H54 (cell line): ENCODE measurements at regions not wholly inside any gene's neighbourhood (a gene's known extent, or its start where the extent isn't known, plus 50 kb on each side); places are given as distances from the start of the nearest gene placed in this dataset.

Experiments
- DNase-seq: peaks from one replicate; pipeline ENCODE4 v3.0.0; 2011; ENCODE audit warnings: low spot score, mixed read lengths; ENCODE audit not compliant: insufficient read length
- FAIRE-seq: peaks from 3 replicates; lab custom pipeline; 2011; peaks lifted over from hg19 to GRCh38; lab: Jason Lieb, UNC
- POLR2A ChIP-seq: IDR thresholded peaks from 2 replicates; pipeline ENCODE4 v1.6.1; 2011; ENCODE audit warnings: low read depth, mild to moderate bottlenecking, low read length

GRCh38 chr13:80630685-80631121, 289.8 kb upstream of the SPRY2 start:
- no peak for FAIRE-seq
- TF ChIP-seq POLR2A: no peak

DNA sequence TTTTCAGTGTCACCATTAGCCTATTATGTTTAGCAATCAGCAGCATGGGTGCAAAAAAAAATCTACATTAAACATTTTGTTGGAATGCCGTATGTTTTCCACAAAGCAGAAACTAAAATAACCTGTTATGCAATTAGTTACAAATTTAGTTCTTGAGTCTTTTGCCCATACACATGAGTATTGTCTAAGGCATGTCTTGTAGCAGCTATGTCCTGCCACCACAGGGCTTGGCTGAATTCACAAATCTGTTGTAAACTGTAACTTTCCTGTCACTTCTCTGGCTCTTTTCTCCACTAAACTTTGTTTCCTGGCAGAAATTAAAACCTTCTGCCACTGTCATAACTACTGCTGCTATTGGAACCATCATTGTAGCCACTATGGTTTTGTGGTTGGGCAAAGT, 277.9 kb upstream of the SPRY2 start:
- DNase-seq (no peak), FAIRE-seq (no peak)
- no peak for TF ChIP-seq POLR2A

More at GRCh38 chr13:80630685-80631121, 289.8 kb upstream of the SPRY2 start:
- no peak for DNase-seq

GRCh38 chr13:80612804-80613203, 271.9 kb upstream of the SPRY2 start:
- DNase-seq: no peak
- TF ChIP-seq POLR2A: no peak
- FAIRE-seq: no peak

GRCh38 chr13:80611310-80611709, 270.4 kb upstream of the SPRY2 start:
- no peak for DNase-seq
- no peak for TF ChIP-seq POLR2A
- FAIRE-seq: no peak

DNA sequence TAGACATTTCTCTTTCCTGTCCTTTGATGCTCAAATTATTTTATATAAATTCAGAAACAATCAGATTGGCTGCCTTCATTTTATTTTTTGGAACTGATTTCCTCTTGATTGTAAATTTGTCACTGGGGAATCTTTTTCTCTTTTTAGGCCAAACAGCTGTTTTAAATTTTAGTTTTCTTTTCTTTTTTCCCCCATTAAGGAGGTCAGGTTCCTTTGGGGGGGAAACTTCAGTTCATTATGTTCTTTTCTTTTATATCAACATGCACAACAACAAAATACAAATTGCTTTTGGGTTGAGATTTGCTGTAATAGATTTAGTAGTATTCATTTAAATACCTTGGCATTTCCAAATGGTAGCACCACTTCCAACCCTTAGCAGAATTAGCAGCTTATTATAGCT, 264.8 kb upstream of the SPRY2 start:
- FAIRE-seq: no peak
- no peak for DNase-seq
- TF ChIP-seq POLR2A: no peak

DNA sequence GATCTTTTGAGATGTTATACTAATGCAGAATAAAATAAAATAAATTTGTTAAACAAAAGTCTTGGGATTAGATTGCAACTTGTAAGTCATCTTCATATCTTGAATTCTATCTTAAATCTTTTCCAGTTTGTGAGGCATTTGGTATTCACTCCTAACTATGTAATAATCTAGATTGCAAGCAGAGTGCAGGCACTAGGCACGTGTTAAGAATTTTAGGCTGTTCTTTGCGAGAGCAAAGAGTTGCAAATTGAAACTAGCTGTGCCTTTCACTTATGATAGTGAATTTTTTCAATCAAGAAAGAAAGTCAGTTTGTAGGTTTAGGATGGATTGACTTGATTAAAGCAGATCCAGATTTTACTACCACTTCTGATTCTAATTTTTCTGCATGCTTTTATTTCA, 264.1 kb upstream of the SPRY2 start:
- TF ChIP-seq POLR2A: no peak
- FAIRE-seq (no peak), DNase-seq (no peak)

DNA sequence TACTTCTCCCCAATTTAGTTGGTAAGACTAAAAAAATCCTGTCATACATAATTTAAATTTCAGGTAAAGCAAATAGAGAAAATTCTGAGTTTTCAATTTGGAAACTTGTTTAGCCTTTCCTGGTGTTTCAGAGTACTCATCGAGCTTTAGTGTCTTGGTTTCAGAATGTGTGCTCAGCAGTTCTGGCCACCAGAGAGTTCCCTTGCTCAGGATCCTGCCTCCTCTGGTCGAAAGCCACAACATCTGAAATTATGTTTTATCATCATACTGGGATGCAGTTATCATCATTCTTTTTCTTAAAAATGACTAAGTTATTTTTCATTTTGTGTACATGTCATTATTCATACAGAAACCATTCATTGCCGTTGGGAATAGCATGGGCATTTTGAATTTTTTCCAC, 263.2 kb upstream of the SPRY2 start:
- no peak for TF ChIP-seq POLR2A
- DNase-seq (no peak), FAIRE-seq (no peak)

- FAIRE-seq (no peak), DNase-seq (no peak)
- no peak for TF ChIP-seq POLR2A
These were observed 262.4 kb upstream of the SPRY2 start for GRCh38 chr13:80603351-80603750.

DNA sequence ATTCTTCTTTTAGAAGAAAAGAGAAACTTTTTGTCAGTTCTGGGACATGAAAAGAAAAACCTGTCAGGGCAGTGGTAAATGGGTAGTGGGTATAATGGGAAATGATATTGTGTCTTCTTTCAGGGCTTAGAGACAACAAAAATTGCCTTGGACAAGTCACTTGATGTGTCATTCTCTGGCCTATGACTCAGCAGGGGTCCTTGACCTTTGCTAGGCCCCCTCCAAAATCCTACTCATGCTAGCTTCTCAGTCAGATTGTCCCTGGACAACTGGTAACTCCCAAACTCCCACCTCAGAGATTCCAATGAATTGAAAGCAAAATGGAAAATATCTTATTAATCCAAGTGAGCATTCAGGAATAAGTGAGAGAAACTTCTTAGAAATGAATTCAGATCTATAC, 258.8 kb upstream of the SPRY2 start:
- TF ChIP-seq POLR2A: no peak
- FAIRE-seq (no peak), DNase-seq (no peak)

- no peak for TF ChIP-seq POLR2A
- DNase-seq: no peak
- FAIRE-seq: no peak
These were observed 257.3 kb upstream of the SPRY2 start for GRCh38 chr13:80598189-80598588.

- TF ChIP-seq POLR2A: no peak
- DNase-seq: no peak
- FAIRE-seq: no peak
These were observed 251.2 kb upstream of the SPRY2 start for GRCh38 chr13:80591976-80592740.

GRCh38 chr13:80590551-80590950, 249.6 kb upstream of the SPRY2 start:
- no peak for FAIRE-seq
- TF ChIP-seq POLR2A: no peak
- no peak for DNase-seq

DNA sequence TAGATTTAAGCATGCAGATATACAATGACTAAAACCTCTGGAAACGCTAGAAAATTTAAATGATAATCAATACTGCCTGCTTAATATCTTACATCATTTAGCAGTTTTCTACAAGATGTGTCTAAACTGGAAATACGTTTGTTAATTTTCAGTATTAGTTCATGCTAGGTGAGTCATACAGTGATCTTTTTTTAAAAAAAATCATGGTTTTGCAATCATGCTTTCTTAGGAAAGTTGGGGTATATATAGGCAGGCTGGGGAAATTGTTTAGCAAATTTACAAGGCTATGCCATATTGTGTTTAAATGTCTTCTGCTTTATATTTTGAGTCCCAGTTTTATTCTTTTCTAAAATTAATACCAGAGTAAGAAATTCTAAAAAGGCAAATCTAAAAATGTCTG, 245.4 kb upstream of the SPRY2 start:
- no peak for DNase-seq
- TF ChIP-seq POLR2A: no peak
- no peak for FAIRE-seq

DNA sequence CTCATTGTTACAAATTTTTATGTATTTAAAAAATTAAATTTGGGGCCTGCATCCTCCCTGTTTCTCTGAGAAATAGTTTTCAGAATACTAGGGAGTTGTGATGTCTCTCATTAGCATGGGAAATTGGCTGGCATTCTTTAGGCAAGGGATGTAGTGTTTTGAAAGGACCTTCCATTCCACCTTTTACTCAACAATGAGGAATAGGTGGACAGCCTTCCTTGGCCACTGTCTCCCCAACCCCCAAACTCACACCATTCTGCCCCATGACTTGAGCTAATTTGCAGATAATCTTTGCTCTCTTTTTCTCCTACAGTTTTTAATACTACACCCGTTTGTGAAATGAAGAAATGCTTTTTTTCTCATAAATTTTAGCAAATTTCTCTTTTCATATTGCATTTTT, 244.6 kb upstream of the SPRY2 start:
- DNase-seq: no peak
- no peak for TF ChIP-seq POLR2A
- FAIRE-seq: no peak

DNA sequence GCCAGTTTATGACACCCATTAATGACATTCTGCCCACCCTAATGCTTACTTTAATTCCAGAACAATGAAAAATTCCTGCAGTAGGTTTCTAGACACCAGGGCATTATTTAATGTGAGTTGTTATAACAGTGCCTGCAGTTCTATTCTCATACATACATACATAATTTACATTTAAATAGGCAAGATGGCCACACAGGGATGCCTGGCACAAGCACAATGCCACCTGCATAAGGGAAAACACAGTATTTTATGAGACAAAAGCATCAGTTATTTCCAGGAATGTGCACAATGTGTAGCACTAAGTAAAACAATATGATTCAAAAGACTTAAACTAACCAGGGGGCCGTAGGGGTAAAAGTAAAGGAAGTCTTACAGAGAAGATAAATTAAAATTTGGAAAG, 243.9 kb upstream of the SPRY2 start:
- FAIRE-seq (no peak), DNase-seq (no peak)
- TF ChIP-seq POLR2A: no peak
